H9 (cell line): ENCODE measurements at regions not wholly inside any gene's neighbourhood (a gene's known extent, or its start where the extent isn't known, plus 50 kb on each side); places are given as distances from the start of the nearest gene placed in this dataset.

ENCODE experiments used
- DNase-seq: peaks from one replicate; pipeline ENCODE4 v3.0.0-alpha.2; 2017
- H2AFZ ChIP-seq: one replicate; pipeline ENCODE4 v1.6.1; 2013; ENCODE audit warnings: mild to moderate bottlenecking, low read length, control low read depth, moderate library complexity
- H2AK5ac ChIP-seq: 2 replicates; pipeline ENCODE4 v1.6.1; 2013; ENCODE audit warnings: low read length, control low read depth, mixed read lengths; ENCODE audit not compliant: insufficient read length
- H2BK120ac ChIP-seq: one replicate; pipeline ENCODE4 v1.6.1; 2013; ENCODE audit warnings: low read depth, mild to moderate bottlenecking, low read length, control low read depth, inconsistent platforms; ENCODE audit not compliant: poor library complexity, severe bottlenecking
- H2BK12ac ChIP-seq: 2 replicates; pipeline ENCODE4 v1.6.1; 2013; ENCODE audit warnings: low read length, control low read depth, mixed read lengths, low read depth; ENCODE audit not compliant: insufficient read length
- H2BK15ac ChIP-seq: 2 replicates; pipeline ENCODE4 v1.6.1; 2013; ENCODE audit warnings: low read depth, low read length, control low read depth
- H2BK20ac ChIP-seq: one replicate; pipeline ENCODE4 v1.6.1; 2013; ENCODE audit warnings: low read depth, mild to moderate bottlenecking, low read length, control low read depth, inconsistent platforms; ENCODE audit not compliant: poor library complexity, severe bottlenecking
- H2BK5ac ChIP-seq: 2 replicates; pipeline ENCODE4 v1.6.1; 2013; ENCODE audit warnings: low read length, control low read depth, mixed read lengths; ENCODE audit not compliant: insufficient read length
- H3K14ac ChIP-seq: 2 replicates; pipeline ENCODE4 v1.6.1; 2013; ENCODE audit warnings: low read length, control low read depth; ENCODE audit not compliant: insufficient read depth
- H3K18ac ChIP-seq: 2 replicates; pipeline ENCODE4 v1.6.1; 2013; ENCODE audit warnings: low read depth, mild to moderate bottlenecking, mixed read lengths, low read length, control low read depth; ENCODE audit not compliant: insufficient read length
- H3K23ac ChIP-seq: 2 replicates; pipeline ENCODE4 v1.6.1; 2013; ENCODE audit warnings: low read length, control low read depth, mixed read lengths, low read depth; ENCODE audit not compliant: insufficient read length
- H3K23me2 ChIP-seq: 2 replicates; pipeline ENCODE4 v1.6.1; 2013; ENCODE audit warnings: low read depth, mild to moderate bottlenecking, mixed read lengths, low read length, control low read depth; ENCODE audit not compliant: insufficient read length, poor library complexity, severe bottlenecking
- H3K27ac ChIP-seq: 2 replicates; pipeline ENCODE4 v1.5.1; 2013; ENCODE audit warnings: low read length, control low read depth, mixed read lengths, low read depth; ENCODE audit not compliant: insufficient read length
- H3K27me3 ChIP-seq: 2 replicates; pipeline ENCODE4 v1.6.1; 2013; ENCODE audit warnings: low read length, control low read depth, inconsistent platforms; ENCODE audit not compliant: insufficient read depth
- H3K4ac ChIP-seq: 2 replicates; pipeline ENCODE4 v1.6.1; 2013; ENCODE audit warnings: low read depth, mild to moderate bottlenecking, control low read depth, inconsistent platforms, low read length, moderate library complexity
- H3K4me1 ChIP-seq: 2 replicates; pipeline ENCODE4 v1.6.1; 2013; ENCODE audit warnings: low read length, control low read depth, inconsistent platforms; ENCODE audit not compliant: insufficient read depth
- H3K4me2 ChIP-seq: 2 replicates; pipeline ENCODE4 v1.6.1; 2013; ENCODE audit warnings: low read length, control low read depth, mixed read lengths; ENCODE audit not compliant: insufficient read length, insufficient read depth
- H3K56ac ChIP-seq: 2 replicates; pipeline ENCODE4 v1.6.1; 2013; ENCODE audit warnings: low read depth, mild to moderate bottlenecking, mixed read lengths, low read length, control low read depth; ENCODE audit not compliant: insufficient read length
- H3K79me1 ChIP-seq: 2 replicates; pipeline ENCODE4 v1.6.1; 2013; ENCODE audit warnings: low read depth, mild to moderate bottlenecking, moderate library complexity, low read length, control low read depth, inconsistent platforms; ENCODE audit not compliant: insufficient read depth, poor library complexity, severe bottlenecking
- H3K79me2 ChIP-seq: 2 replicates; pipeline ENCODE4 v1.6.1; 2013; ENCODE audit warnings: low read length, control low read depth, inconsistent platforms; ENCODE audit not compliant: insufficient read depth
- H3K9ac ChIP-seq: 2 replicates; pipeline ENCODE4 v1.6.1; 2013; ENCODE audit warnings: low read length, control low read depth, mixed read lengths; ENCODE audit not compliant: insufficient read length; ENCODE audit errors: extremely low read depth
- H3K9me3 ChIP-seq: one replicate; pipeline ENCODE4 v1.6.1; 2013; ENCODE audit warnings: low read depth, low read length, inconsistent platforms; ENCODE audit not compliant: control insufficient read depth
- H3T11ph ChIP-seq: one replicate; pipeline ENCODE4 v1.6.1; 2013; ENCODE audit warnings: mild to moderate bottlenecking, low read length, control low read depth, inconsistent platforms
- H4K20me1 ChIP-seq: one replicate; pipeline ENCODE4 v1.6.1; 2013; ENCODE audit not compliant: control insufficient read depth, insufficient read length, insufficient read depth
- H4K5ac ChIP-seq: 2 replicates; pipeline ENCODE4 v1.6.1; 2013; ENCODE audit warnings: low read depth, mild to moderate bottlenecking, mixed read lengths, low read length, control low read depth; ENCODE audit not compliant: insufficient read length
- H4K8ac ChIP-seq: replicated peaks from 2 replicates; pipeline ENCODE4 v1.6.1; 2013; ENCODE audit warnings: low read length, control low read depth, mixed read lengths, low read depth; ENCODE audit not compliant: insufficient read length
- H4K91ac ChIP-seq: 2 replicates; pipeline ENCODE4 v1.6.1; 2013; ENCODE audit warnings: low read depth, mild to moderate bottlenecking, moderate library complexity, mixed read lengths, low read length, control low read depth; ENCODE audit not compliant: insufficient read length
- H3K27ac Mint-ChIP-seq, 3 experiments: 2 replicates in 2 of 3; 3 replicates in 1 of 3; pipeline ENCODE4 v1.8.0; 2020 to 2021; ENCODE audit warnings: mixed read lengths in 3 of 3, mild to moderate bottlenecking in 1 of 3, moderate library complexity in 1 of 3
- H3K27me3 Mint-ChIP-seq: 2 replicates; pipeline ENCODE4 v1.8.0; 2021; ENCODE audit warnings: low read depth, mild to moderate bottlenecking, moderate library complexity, mixed read lengths
- H3K36me3 Mint-ChIP-seq, 3 experiments: 2 replicates in 2 of 3; 3 replicates in 1 of 3; pipeline ENCODE4 v1.8.0; 2020 to 2021; ENCODE audit warnings: low read depth in 3 of 3, mixed read lengths in 3 of 3; ENCODE audit not compliant: insufficient read depth in 1 of 3
- H3K4me1 Mint-ChIP-seq, 2 experiments: 2 replicates each; pipeline ENCODE4 v1.8.0; 2020; ENCODE audit warnings: mixed read lengths in 2 of 2
- H3K4me3 Mint-ChIP-seq, 2 experiments: 2 replicates in 1 of 2; 3 replicates in 1 of 2; pipeline ENCODE4 v1.8.0; 2020 to 2021; ENCODE audit warnings: mild to moderate bottlenecking in 2 of 2, mixed read lengths in 2 of 2, moderate library complexity in 1 of 2
- H3K9me3 Mint-ChIP-seq, 2 experiments: 2 replicates in 1 of 2; 3 replicates in 1 of 2; pipeline ENCODE4 v1.8.0; 2020; ENCODE audit warnings: mild to moderate bottlenecking in 2 of 2, mixed read lengths in 2 of 2, moderate library complexity in 1 of 2
- WGBS: extraction: QIAGEN DNeasy Blood & Tissue Kit; methylation state at CpG from one replicate; pipeline ENCODE4 v1.1.7; 2013; ENCODE audit warnings: missing lambda C conversion rate, low lambda C conversion rate, mixed read lengths; ENCODE audit not compliant: insufficient read length; ENCODE audit errors: extremely low coverage; 5-methylcytosine and 5-hydroxymethylcytosine counted together
- TF ChIP-seq, protein P1 (sequence below): fragments of 200-600 bp; sonication (generic); conservative IDR thresholded peaks from 3 replicates; pipeline ENCODE4 v1.8.0; 2021; ENCODE audit warnings: antibody characterized with exemption, mild to moderate bottlenecking

DNA sequence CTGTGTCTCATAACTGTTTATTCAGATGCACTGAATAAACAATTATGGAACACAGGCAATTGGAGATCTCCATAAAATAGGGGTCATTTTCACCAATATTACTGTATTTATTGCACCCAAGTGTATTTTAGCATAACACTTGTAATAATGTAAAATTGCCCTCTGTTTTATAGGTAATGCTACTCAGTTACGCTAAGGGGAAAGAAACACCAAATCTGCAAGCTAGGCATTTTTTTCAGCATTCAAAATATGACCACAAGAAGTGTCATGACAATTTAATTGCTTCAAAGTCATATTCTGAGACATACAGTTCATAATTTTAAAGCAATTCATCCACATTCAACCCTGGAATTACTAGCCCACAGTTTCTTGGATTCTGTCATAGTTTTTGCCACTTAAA lies 643.2 kb upstream of the NOX3 start:
- Histone ChIP-seq H3K27me3 (no peaks in the 10 kb centered on the region), H3K9ac (no peak overlapping the region), H3K79me1 (no peaks in the 10 kb centered on the region), H3K27ac (no peak overlapping the region), H2BK15ac (no peak overlapping the region), H3K79me2 (no peaks in the 10 kb centered on the region), H3K56ac (no peak overlapping the region), H4K20me1 (no peaks in the 10 kb centered on the region), H4K5ac (no peak overlapping the region), H4K8ac (no peak overlapping the region), H3K23me2 (no peaks in the 10 kb centered on the region), H3K4ac (no peak overlapping the region), H2BK5ac (no peak overlapping the region), H3T11ph (no peak overlapping the region), H3K14ac (no peak overlapping the region), H3K23ac (no peak overlapping the region), H3K9me3 (no peaks in the 10 kb centered on the region), H3K4me2 (no peak overlapping the region), H2AK5ac (no peak overlapping the region), H2BK12ac (no peak overlapping the region), H4K91ac (no peak overlapping the region), H2AFZ (no peak overlapping the region), H2BK20ac (no peak overlapping the region), H3K18ac (no peak overlapping the region), H2BK120ac (no peak overlapping the region), H3K4me1 (no peaks in the 10 kb centered on the region)
- no peak overlapping the region for H3K4me3 Mint-ChIP-seq
- TF ChIP-seq, protein P1, sequence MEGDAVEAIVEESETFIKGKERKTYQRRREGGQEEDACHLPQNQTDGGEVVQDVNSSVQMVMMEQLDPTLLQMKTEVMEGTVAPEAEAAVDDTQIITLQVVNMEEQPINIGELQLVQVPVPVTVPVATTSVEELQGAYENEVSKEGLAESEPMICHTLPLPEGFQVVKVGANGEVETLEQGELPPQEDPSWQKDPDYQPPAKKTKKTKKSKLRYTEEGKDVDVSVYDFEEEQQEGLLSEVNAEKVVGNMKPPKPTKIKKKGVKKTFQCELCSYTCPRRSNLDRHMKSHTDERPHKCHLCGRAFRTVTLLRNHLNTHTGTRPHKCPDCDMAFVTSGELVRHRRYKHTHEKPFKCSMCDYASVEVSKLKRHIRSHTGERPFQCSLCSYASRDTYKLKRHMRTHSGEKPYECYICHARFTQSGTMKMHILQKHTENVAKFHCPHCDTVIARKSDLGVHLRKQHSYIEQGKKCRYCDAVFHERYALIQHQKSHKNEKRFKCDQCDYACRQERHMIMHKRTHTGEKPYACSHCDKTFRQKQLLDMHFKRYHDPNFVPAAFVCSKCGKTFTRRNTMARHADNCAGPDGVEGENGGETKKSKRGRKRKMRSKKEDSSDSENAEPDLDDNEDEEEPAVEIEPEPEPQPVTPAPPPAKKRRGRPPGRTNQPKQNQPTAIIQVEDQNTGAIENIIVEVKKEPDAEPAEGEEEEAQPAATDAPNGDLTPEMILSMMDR = no peak
- peaks cover 0 to 2% of the 10 kb centered on the region in 2 experiments; a peak in 1 of 4 replicates for H3K4me1 Mint-ChIP-seq
- H3K36me3 Mint-ChIP-seq = no peaks in the 10 kb centered on the region; a peak in 1 of 7 replicates
- DNase-seq = no peak
- WGBS = no CpG with 5 or more reads among the region's 1 CpG
- H3K9me3 Mint-ChIP-seq = no peaks in the 10 kb centered on the region; a peak in 1 of 5 replicates
- H3K27me3 Mint-ChIP-seq = no peaks in the 10 kb centered on the region; the same call in none of the 2 replicates
- H3K27ac Mint-ChIP-seq = no peak overlapping the region
